Mesenchymal stem cell (in vitro differentiated cells and primary cell): ENCODE measurements at regions not wholly inside any gene's neighbourhood (a gene's known extent, or its start where the extent isn't known, plus 50 kb on each side); places are given as distances from the start of the nearest gene placed in this dataset.

Experiments
- DNase-seq: peaks from one replicate; pipeline ENCODE4 v3.0.0-alpha.2; 2013
- H2AFZ ChIP-seq: one replicate; pipeline ENCODE4 v1.6.1; 2013; ENCODE audit warnings: low read depth, mild to moderate bottlenecking, control low read depth, inconsistent platforms, low read length, moderate library complexity
- H2AK5ac ChIP-seq: 2 replicates; pipeline ENCODE4 v1.6.1; 2013; ENCODE audit warnings: low read length, moderate library complexity, mild to moderate bottlenecking, inconsistent platforms; ENCODE audit not compliant: severe bottlenecking
- H2BK120ac ChIP-seq: one replicate; pipeline ENCODE4 v1.6.1; 2013; ENCODE audit warnings: low read depth, mild to moderate bottlenecking, inconsistent platforms, low read length, moderate library complexity
- H2BK12ac ChIP-seq, 2 experiments: one replicate each; pipeline ENCODE4 v1.6.1; 2013; ENCODE audit warnings: inconsistent platforms in 2 of 2, low read length in 2 of 2, mild to moderate bottlenecking in 2 of 2, moderate library complexity in 2 of 2, control low read depth in 1 of 2
- H2BK15ac ChIP-seq: one replicate; pipeline ENCODE4 v1.6.1; 2013; ENCODE audit warnings: mild to moderate bottlenecking, low read depth, inconsistent platforms; ENCODE audit not compliant: poor library complexity, severe bottlenecking
- H2BK5ac ChIP-seq: 2 replicates; pipeline ENCODE4 v1.6.1; 2013; ENCODE audit warnings: low read depth, mild to moderate bottlenecking, low read length, control low read depth, inconsistent platforms; ENCODE audit not compliant: poor library complexity, severe bottlenecking
- H3K14ac ChIP-seq, 2 experiments: one replicate each; pipeline ENCODE4 v1.6.1; 2013; ENCODE audit warnings: inconsistent platforms in 2 of 2, low read length in 2 of 2, control low read depth in 1 of 2, mild to moderate bottlenecking in 1 of 2, moderate library complexity in 1 of 2
- H3K18ac ChIP-seq, 2 experiments: one replicate each; pipeline ENCODE4 v1.6.1; 2013; ENCODE audit warnings: inconsistent platforms in 2 of 2, low read length in 2 of 2, control low read depth in 1 of 2, low read depth in 1 of 2, mild to moderate bottlenecking in 1 of 2
- H3K23ac ChIP-seq, 2 experiments: one replicate each; pipeline ENCODE4 v1.6.1; 2013; ENCODE audit warnings: inconsistent platforms in 2 of 2, low read length in 2 of 2, mild to moderate bottlenecking in 2 of 2, moderate library complexity in 2 of 2, control low read depth in 1 of 2
- H3K27ac ChIP-seq: 2 replicates; pipeline ENCODE4 v1.5.1; 2013; ENCODE audit warnings: mild to moderate bottlenecking, moderate library complexity, low read length, control low read depth, inconsistent platforms; ENCODE audit not compliant: poor library complexity, severe bottlenecking
- H3K27me3 ChIP-seq, 2 experiments: 2 replicates each; pipeline versions ENCODE4 v1.6.1 to v1.7.0; 2013; ENCODE audit warnings: low read length in 2 of 2, mild to moderate bottlenecking in 2 of 2, moderate library complexity in 2 of 2, control low read depth in 1 of 2, inconsistent platforms in 1 of 2; ENCODE audit not compliant: control insufficient read depth in 1 of 2, insufficient read depth in 1 of 2
- H3K36me3 ChIP-seq, 2 experiments: 2 replicates each; pipeline versions ENCODE4 v1.6.1 to v1.7.0; 2013; ENCODE audit warnings: low read length in 2 of 2, control low read depth in 1 of 2, inconsistent platforms in 1 of 2, low read depth in 1 of 2, mild to moderate bottlenecking in 1 of 2; ENCODE audit not compliant: insufficient read depth in 2 of 2, control insufficient read depth in 1 of 2
- H3K4ac ChIP-seq, 2 experiments: one replicate each; pipeline ENCODE4 v1.6.1; 2013; ENCODE audit warnings: inconsistent platforms in 2 of 2, low read length in 2 of 2, mild to moderate bottlenecking in 2 of 2, moderate library complexity in 2 of 2, control low read depth in 1 of 2, low read depth in 1 of 2
- H3K4me1 ChIP-seq: 2 replicates; pipeline ENCODE4 v1.6.1; 2013; ENCODE audit warnings: low read depth, low read length, control low read depth; ENCODE audit not compliant: control insufficient read depth, insufficient read depth
- H3K4me2 ChIP-seq: 2 replicates; pipeline ENCODE4 v1.6.1; 2013; ENCODE audit warnings: low read length, mild to moderate bottlenecking, inconsistent platforms; ENCODE audit not compliant: poor library complexity, severe bottlenecking
- H3K4me3 ChIP-seq, 2 experiments: 2 replicates each; pipeline versions ENCODE4 v1.5.1 to v1.7.0; 2013; ENCODE audit warnings: low read length in 2 of 2, mild to moderate bottlenecking in 2 of 2, control low read depth in 1 of 2, low read depth in 1 of 2; ENCODE audit not compliant: insufficient read depth in 1 of 2
- H3K79me1 ChIP-seq: replicated peaks from 2 replicates; pipeline ENCODE4 v1.6.1; 2013; ENCODE audit warnings: mild to moderate bottlenecking, control low read depth, low read length, inconsistent platforms; ENCODE audit not compliant: poor library complexity, severe bottlenecking
- H3K9ac ChIP-seq: 2 replicates; pipeline ENCODE4 v1.7.0; 2013; ENCODE audit warnings: mild to moderate bottlenecking, low read length, moderate library complexity
- H3K9me3 ChIP-seq: 2 replicates; pipeline ENCODE4 v1.7.0; 2013; ENCODE audit warnings: mild to moderate bottlenecking, low read length; ENCODE audit not compliant: control insufficient read depth
- H4K8ac ChIP-seq: one replicate; pipeline ENCODE4 v1.6.1; 2013; ENCODE audit warnings: inconsistent platforms, mild to moderate bottlenecking, low read length, moderate library complexity
- H4K91ac ChIP-seq: one replicate; pipeline ENCODE4 v1.6.1; 2013; ENCODE audit warnings: mild to moderate bottlenecking, low read length, inconsistent platforms
- WGBS: methylation state at CpG from one replicate; pipeline ENCODE4 v1.1.7; 2013; ENCODE audit warnings: mixed read lengths; 5-methylcytosine and 5-hydroxymethylcytosine counted together

DNA sequence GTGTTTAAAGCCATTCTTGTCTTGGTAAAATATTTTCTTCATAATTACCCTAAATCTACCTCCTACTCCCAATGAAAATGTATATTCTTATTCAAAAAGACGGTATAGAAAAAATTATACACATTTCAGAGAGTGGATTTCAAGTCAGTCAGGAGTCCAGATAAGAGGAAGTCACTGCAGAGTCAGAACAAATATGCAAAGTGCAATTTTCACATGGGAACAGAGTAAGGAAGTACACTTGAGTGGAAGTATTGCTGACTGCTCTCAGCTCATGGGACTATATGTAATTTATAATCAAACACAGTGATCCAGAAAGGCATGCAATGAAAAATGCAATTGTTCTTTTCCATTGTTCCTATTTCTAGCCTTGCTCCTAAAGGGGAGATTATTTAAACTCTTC, 1128.0 kb downstream of the AACS start:
- no peak overlapping the region for H4K8ac ChIP-seq
- WGBS, result 71% methylated on average over 1 of the region's 1 CpG

DNA sequence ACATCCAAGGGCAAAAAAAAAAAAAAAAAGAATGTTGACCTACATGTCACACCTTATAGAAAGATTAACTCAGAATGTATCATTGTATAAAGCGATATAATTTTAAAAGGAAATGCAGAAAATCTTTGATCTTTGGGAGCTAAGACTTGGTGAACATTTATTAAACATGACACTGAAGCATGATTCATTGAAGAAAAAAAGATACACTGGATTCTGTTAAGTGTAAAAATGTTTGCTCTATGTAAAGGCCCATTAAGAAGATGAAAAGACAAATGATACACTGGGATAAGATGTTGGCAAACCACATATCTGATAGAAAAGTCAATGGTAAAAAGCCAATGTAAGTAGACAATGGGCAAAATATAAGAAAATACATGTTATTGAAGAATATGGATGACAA, 1131.0 kb downstream of the AACS start:
- WGBS, result no CpG with 5 or more reads among the region's 1 CpG
- no peak overlapping the region for H2BK15ac ChIP-seq
- peaks cover 3% of the 10 kb centered on the region for H3K4me1 ChIP-seq
- no peak overlapping the region for H3K9ac ChIP-seq
- H3K4ac ChIP-seq, result no peak overlapping the region
- H2BK5ac ChIP-seq, result no peak overlapping the region
- no peak overlapping the region for H2AK5ac ChIP-seq
- H3K18ac ChIP-seq, result no peak overlapping the region
- no peak overlapping the region for H4K8ac ChIP-seq
- H3K36me3 ChIP-seq, result no peaks in the 10 kb centered on the region
- H3K14ac ChIP-seq, result no peak overlapping the region
- peaks cover 0 to 8% of the 10 kb centered on the region in 2 experiments for H3K27me3 ChIP-seq
- H3K27ac ChIP-seq, result no peak overlapping the region
- no peak overlapping the region for H2BK120ac ChIP-seq
- no peaks in the 10 kb centered on the region for H3K79me1 ChIP-seq
- no peaks in the 10 kb centered on the region for H3K9me3 ChIP-seq
- no peak overlapping the region for H4K91ac ChIP-seq
- DNase-seq, result no peak
- no peak overlapping the region for H3K23ac ChIP-seq
- no peak overlapping the region for H3K4me3 ChIP-seq
- no peak overlapping the region for H2AFZ ChIP-seq
- no peak overlapping the region for H3K4me2 ChIP-seq
- H2BK12ac ChIP-seq, result no peak overlapping the region

More for the DNA sequence above, 1128.0 kb downstream of the AACS start:
- Histone ChIP-seq H3K9ac (no peak overlapping the region), H3K4me2 (no peak overlapping the region), H2AFZ (no peak overlapping the region), H3K23ac (no peak overlapping the region), H3K4ac (no peak overlapping the region), H3K27ac (no peak overlapping the region), H3K14ac (no peak overlapping the region), H3K18ac (no peak overlapping the region), H2BK5ac (no peak overlapping the region), H3K36me3 (no peaks in the 10 kb centered on the region), H3K79me1 (no peaks in the 10 kb centered on the region), H3K4me1 (peaks cover 5% of the 10 kb centered on the region), H3K4me3 (no peak overlapping the region), H4K91ac (no peak overlapping the region), H3K9me3 (no peaks in the 10 kb centered on the region), H2AK5ac (no peak overlapping the region), H3K27me3 (peaks cover 0 to 8% of the 10 kb centered on the region in 2 experiments), H2BK120ac (no peak overlapping the region), H2BK15ac (no peak overlapping the region), H2BK12ac (no peak overlapping the region)
- DNase-seq, result no peak

DNA sequence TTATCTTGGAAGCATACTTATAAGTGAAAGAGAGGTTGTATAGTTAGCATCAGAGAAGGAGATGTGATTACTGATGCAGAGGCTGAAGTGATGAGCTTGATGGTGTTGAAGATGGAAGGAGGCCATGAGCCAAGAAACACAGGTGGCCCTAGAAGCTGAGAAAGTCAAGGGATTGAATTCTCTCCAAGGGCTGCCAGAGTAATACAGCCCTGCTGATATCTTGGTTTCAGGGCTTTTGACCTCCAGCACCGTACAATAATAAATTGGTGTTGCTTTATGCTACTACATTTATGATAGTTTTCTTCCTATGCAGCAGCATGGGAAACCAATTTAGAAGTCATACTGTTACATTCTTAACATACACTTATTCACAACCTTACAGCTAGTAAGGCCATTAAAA, 1133.3 kb downstream of the AACS start:
- no peak overlapping the region for H4K8ac ChIP-seq
- WGBS, result no CpG with 5 or more reads among the region's 1 CpG
- H3K14ac ChIP-seq, result no peak overlapping the region
- H2AK5ac ChIP-seq, result no peak overlapping the region
- no peak overlapping the region for H4K91ac ChIP-seq
- H3K9me3 ChIP-seq, result no peaks in the 10 kb centered on the region
- H2BK15ac ChIP-seq, result no peak overlapping the region
- no peak overlapping the region for H2BK120ac ChIP-seq
- H3K18ac ChIP-seq, result no peak overlapping the region
- no peak overlapping the region for H2BK5ac ChIP-seq
- H3K27me3 ChIP-seq, result no peaks in the 10 kb centered on the region
- DNase-seq, result no peak
- H3K4me2 ChIP-seq, result no peak overlapping the region
- no peak overlapping the region for H3K4ac ChIP-seq
- H3K4me3 ChIP-seq, result no peak overlapping the region
- H3K4me1 ChIP-seq, result no peaks in the 10 kb centered on the region
- no peak overlapping the region for H2BK12ac ChIP-seq
- no peaks in the 10 kb centered on the region for H3K36me3 ChIP-seq
- H3K27ac ChIP-seq, result no peak overlapping the region
- no peak overlapping the region for H2AFZ ChIP-seq
- H3K23ac ChIP-seq, result no peak overlapping the region
- H3K9ac ChIP-seq, result no peak overlapping the region
- no peaks in the 10 kb centered on the region for H3K79me1 ChIP-seq

DNA sequence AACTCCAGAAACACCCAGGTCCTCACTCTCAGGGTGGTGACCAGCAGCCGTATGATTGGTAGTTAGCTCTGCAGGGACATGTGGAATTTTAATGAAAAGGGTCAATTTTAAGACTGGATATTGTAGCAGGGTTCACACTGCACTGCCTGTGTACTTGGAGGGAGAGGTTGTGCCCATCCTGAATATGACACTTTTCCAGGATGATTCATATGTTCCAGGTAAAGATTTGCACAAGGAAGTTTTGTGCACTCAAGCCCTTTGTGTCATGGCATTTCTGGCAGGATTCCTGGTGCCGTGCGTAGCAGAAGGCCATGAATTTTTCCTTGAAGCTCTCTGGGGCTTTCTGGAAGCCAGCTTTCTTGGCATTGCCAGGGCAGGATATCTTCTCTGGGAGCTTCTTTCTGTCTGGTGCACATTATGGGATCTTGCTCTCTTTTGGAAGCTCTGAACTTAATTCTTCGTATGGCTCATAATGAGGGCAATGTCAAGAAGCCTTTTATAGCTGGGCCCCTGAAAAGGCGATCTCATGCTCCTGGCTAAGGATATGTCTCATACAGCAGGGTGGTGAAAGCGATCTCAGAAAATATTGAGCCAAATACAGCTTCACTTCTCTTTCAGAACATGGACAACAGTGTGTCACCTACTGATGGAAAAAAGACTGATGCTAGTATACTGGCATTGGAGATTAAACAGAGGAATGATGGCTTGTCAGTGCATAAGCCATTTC, 1133.9 kb downstream of the AACS start:
- Histone ChIP-seq H2BK12ac (no peak overlapping the region), H3K4me2 (no peak overlapping the region), H2AFZ (no peak overlapping the region), H2AK5ac (no peak overlapping the region), H3K36me3 (no peaks in the 10 kb centered on the region), H3K4ac (no peak overlapping the region), H2BK15ac (no peak overlapping the region), H3K9ac (no peak overlapping the region), H2BK120ac (no peak overlapping the region), H3K9me3 (no peaks in the 10 kb centered on the region), H3K27me3 (no peaks in the 10 kb centered on the region), H3K18ac (no peak overlapping the region), H3K14ac (no peak overlapping the region), H3K4me1 (no peaks in the 10 kb centered on the region), H2BK5ac (no peak overlapping the region), H4K91ac (no peak overlapping the region), H3K79me1 (no peaks in the 10 kb centered on the region), H3K4me3 (no peak overlapping the region), H3K23ac (no peak overlapping the region), H4K8ac (no peak overlapping the region), H3K27ac (no peak overlapping the region)
- 75% methylated on average over 6 of the region's 6 CpGs for whole genome bisulfite sequencing
- no peak for DNase-seq
